DND-41 (cell line): ENCODE measurements at regions not wholly inside any gene's neighbourhood (a gene's known extent, or its start where the extent isn't known, plus 50 kb on each side); places are given as distances from the start of the nearest gene placed in this dataset.
A peak's percentile ranks its signal among the peaks of the same experiment; 100 is the strongest.
"Not testable (repeated sequence)": the region's sequence is repeated elsewhere in the genome, so short reads cannot be mapped to it uniquely, and the experiment has no call there.

ENCODE experiments used
- ATAC-seq: fragments of 200-7000 bp; cut with Tn5 transposase; 3 replicates; pipeline ENCODE4 v1.9.1; 2021; ENCODE audit warnings: low read depth; ENCODE audit not compliant: insufficient read depth
- DNase-seq: peaks from one replicate; pipeline ENCODE4 v3.0.0-alpha.2; 2020
- H2AFZ ChIP-seq: 2 replicates; pipeline ENCODE4 v1.6.0; 2012; ENCODE audit warnings: low read depth, low read length
- H3K27ac ChIP-seq: 2 replicates; pipeline ENCODE4 v1.5.1; 2012; ENCODE audit warnings: low read length, inconsistent platforms
- H3K27me3 ChIP-seq: fragments of 200-600 bp; sonication (generic); 2 replicates; pipeline ENCODE4 v1.6.0; 2012; ENCODE audit warnings: low read length, mild to moderate bottlenecking, inconsistent platforms; ENCODE audit not compliant: insufficient read depth, poor library complexity
- H3K36me3 ChIP-seq: 2 replicates; pipeline ENCODE4 v1.5.1; 2012; ENCODE audit warnings: low read length, inconsistent platforms; ENCODE audit not compliant: insufficient read depth
- H3K4me1 ChIP-seq: 2 replicates; pipeline ENCODE4 v1.5.1; 2012; ENCODE audit warnings: mild to moderate bottlenecking, low read length; ENCODE audit not compliant: insufficient read depth
- H3K4me2 ChIP-seq: 2 replicates; pipeline ENCODE4 v1.6.0; 2012; ENCODE audit warnings: mild to moderate bottlenecking, moderate library complexity, low read length, inconsistent platforms; ENCODE audit not compliant: insufficient read depth
- H3K4me3 ChIP-seq, 2 experiments: fragments of 200-600 bp in 1 of 2; shearing (Covaris generic) in 1 of 2; 2 replicates each; pipeline ENCODE4 v1.5.1; 2012 to 2016; ENCODE audit warnings: inconsistent platforms in 2 of 2, low read length in 2 of 2, mild to moderate bottlenecking in 2 of 2, low read depth in 1 of 2, moderate library complexity in 1 of 2
- H3K79me2 ChIP-seq: 2 replicates; pipeline ENCODE4 v1.6.0; 2012; ENCODE audit warnings: low read length, inconsistent platforms; ENCODE audit not compliant: insufficient read depth
- H3K9ac ChIP-seq: 2 replicates; pipeline ENCODE4 v1.6.0; 2012; ENCODE audit warnings: low read depth, mild to moderate bottlenecking, inconsistent platforms, low read length, moderate library complexity
- H3K9me3 ChIP-seq: 2 replicates; pipeline ENCODE4 v1.5.1; 2012; ENCODE audit warnings: low read length, moderate library complexity, mild to moderate bottlenecking, inconsistent platforms; ENCODE audit not compliant: insufficient read depth, severe bottlenecking
- H4K20me1 ChIP-seq: 2 replicates; pipeline ENCODE4 v1.6.0; 2012; ENCODE audit warnings: low read length; ENCODE audit not compliant: insufficient read depth
- CTCF ChIP-seq: IDR thresholded peaks from 2 replicates; pipeline ENCODE4 v1.5.1; 2012; ENCODE audit warnings: borderline replicate concordance, low read length, moderate library complexity, mild to moderate bottlenecking; ENCODE audit not compliant: poor library complexity, severe bottlenecking; ENCODE audit errors: extremely low read depth
- EZH2 ChIP-seq: IDR thresholded peaks from 3 replicates; pipeline ENCODE4 v1.6.1; 2012; ENCODE audit warnings: borderline replicate concordance, low read depth, mild to moderate bottlenecking, moderate library complexity, low read length, inconsistent platforms; ENCODE audit not compliant: severe bottlenecking

- not testable (repeated sequence) for DNase-seq, H4K20me1 ChIP-seq, ATAC-seq, H3K4me1 ChIP-seq, H3K9me3 ChIP-seq, H3K79me2 ChIP-seq, H3K27me3 ChIP-seq, H3K36me3 ChIP-seq, H3K4me3 ChIP-seq, H3K27ac ChIP-seq, H2AFZ ChIP-seq, H3K4me2 ChIP-seq, H3K9ac ChIP-seq
Observed at GRCh38 chr12:131298526-131299369, 345.0 kb downstream of the ADGRD1 start.

- H3K27me3 ChIP-seq, H3K79me2 ChIP-seq, H3K27ac ChIP-seq, H3K36me3 ChIP-seq, H3K9ac ChIP-seq, DNase-seq, H4K20me1 ChIP-seq, H3K4me1 ChIP-seq, H3K4me3 ChIP-seq, H3K4me2 ChIP-seq, ATAC-seq, H2AFZ ChIP-seq, H3K9me3 ChIP-seq: not testable (repeated sequence)
Observed at GRCh38 chr12:131299370-131299701, 345.6 kb downstream of the ADGRD1 start.

- DNase-seq, H3K27me3 ChIP-seq, H3K27ac ChIP-seq, H3K9ac ChIP-seq, H3K36me3 ChIP-seq, H4K20me1 ChIP-seq, H3K4me1 ChIP-seq, H2AFZ ChIP-seq, H3K4me2 ChIP-seq, H3K9me3 ChIP-seq, H3K79me2 ChIP-seq, H3K4me3 ChIP-seq, ATAC-seq: not testable (repeated sequence)
Observed at GRCh38 chr12:131303576-131303975, 349.9 kb downstream of the ADGRD1 start.

- H2AFZ ChIP-seq, H3K36me3 ChIP-seq, H3K27me3 ChIP-seq, H3K4me2 ChIP-seq, H3K9me3 ChIP-seq, DNase-seq, H3K27ac ChIP-seq, H3K79me2 ChIP-seq, H4K20me1 ChIP-seq, H3K4me3 ChIP-seq, H3K4me1 ChIP-seq, ATAC-seq, H3K9ac ChIP-seq: not testable (repeated sequence)
Observed at GRCh38 chr12:131304642-131305041, 350.9 kb downstream of the ADGRD1 start.

GRCh38 chr12:131309700-131310099, 356.0 kb downstream of the ADGRD1 start:
- Histone ChIP-seq H3K36me3 (no peaks in the 10 kb centered on the region), H3K9ac (no peak overlapping the region), H3K4me3 (no peak overlapping the region), H3K79me2 (no peaks in the 10 kb centered on the region), H4K20me1 (no peaks in the 10 kb centered on the region), H2AFZ (no peak overlapping the region), H3K4me1 (no peaks in the 10 kb centered on the region), H3K4me2 (no peak overlapping the region), H3K27ac (no peak overlapping the region), H3K27me3 (no peaks in the 10 kb centered on the region), H3K9me3 (no peaks in the 10 kb centered on the region)
- TF ChIP-seq EZH2 (no peak), CTCF (no peak)
- ATAC-seq (no peak), DNase-seq (no peak)

GRCh38 chr12:131310227-131310969, 356.7 kb downstream of the ADGRD1 start:
- H4K20me1 ChIP-seq, H3K9me3 ChIP-seq, ATAC-seq, DNase-seq, H3K4me1 ChIP-seq, H3K9ac ChIP-seq, H3K4me3 ChIP-seq, H3K27ac ChIP-seq, H3K79me2 ChIP-seq, H2AFZ ChIP-seq, H3K36me3 ChIP-seq, H3K27me3 ChIP-seq, H3K4me2 ChIP-seq: not testable (repeated sequence)

GRCh38 chr12:131311279-131311722, 357.6 kb downstream of the ADGRD1 start:
- H3K27ac ChIP-seq, H3K4me1 ChIP-seq, H3K27me3 ChIP-seq, H4K20me1 ChIP-seq, H2AFZ ChIP-seq, H3K36me3 ChIP-seq, H3K4me2 ChIP-seq, H3K79me2 ChIP-seq, H3K9ac ChIP-seq, H3K9me3 ChIP-seq, H3K4me3 ChIP-seq: not testable (repeated sequence)
- peak; percentile 37 for DNase-seq
- ATAC-seq, result peak; percentile 80
